GM12878 (cell line): ENCODE measurements at regions not wholly inside any gene's neighbourhood (a gene's known extent, or its start where the extent isn't known, plus 50 kb on each side); places are given as distances from the start of the nearest gene placed in this dataset.

Experiments
- ATAC-seq: fragments of 200-7000 bp; cut with Tn5 transposase; 3 replicates; pipeline ENCODE4 v1.9.1; 2020; ENCODE audit warnings: mild to moderate bottlenecking, moderate library complexity
- BruUV-seq: library from RNA; stranded (reverse); fragments of 400-500 nt; replicated peaks from 2 replicates; lab custom pipeline; 2021; lab: Mats Ljungman, UMichigan
- CTCF ChIA-PET: fragments of 300-600 bp; sonication (Branson Sonifier 250); formaldehyde crosslinking; extraction: SDS; loops from one replicate; lab custom pipeline; 2021; ENCODE audit warnings: inconsistent platforms; lab: Yijun Ruan, JAX
- POLR2A ChIA-PET: fragments of 350-600 bp; formaldehyde crosslinking; extraction: SDS; loops from one replicate; lab custom pipeline; 2021; ENCODE audit warnings: inconsistent platforms; lab: Charles Lee
- RAD21 ChIA-PET: fragments of 300-600 bp; sonication (Branson Sonifier 250); formaldehyde crosslinking; loops from one replicate; lab custom pipeline; 2023; ENCODE audit warnings: antibody characterized with exemption; ENCODE audit not compliant: unreplicated experiment; lab: Charles Lee
- SMC1A ChIA-PET: fragments of 300-600 bp; sonication (Branson Sonifier 250); formaldehyde crosslinking; loops from one replicate; lab custom pipeline; 2023; ENCODE audit not compliant: unreplicated experiment, uncharacterized antibody; lab: Charles Lee
- DNase-seq: peaks from one replicate; pipeline ENCODE4 v3.0.0-alpha.2; 2011; ENCODE audit warnings: low read depth, low spot score
- FAIRE-seq: peaks from 3 replicates; lab custom pipeline; 2011; peaks lifted over from hg19 to GRCh38; lab: Jason Lieb, UNC
- H2AFZ ChIP-seq: 2 replicates; pipeline ENCODE4 v1.6.0; 2011; ENCODE audit warnings: low read depth, low read length, control low read depth; ENCODE audit not compliant: control insufficient read depth
- H3K27ac ChIP-seq: 2 replicates; pipeline ENCODE4 v1.5.1; 2011; ENCODE audit warnings: control low read depth; ENCODE audit not compliant: control insufficient read depth, insufficient read depth
- H3K27me3 ChIP-seq, 2 experiments: replicated peaks in 1 of 2; 2 replicates each; pipeline versions ENCODE4 v1.6.0 to v1.6.1; 2011; ENCODE audit warnings: low read length in 1 of 2; ENCODE audit not compliant: control insufficient read depth in 2 of 2, insufficient read depth in 2 of 2
- H3K36me3 ChIP-seq, 2 experiments: 2 replicates each; pipeline ENCODE4 v1.5.1; 2011; ENCODE audit warnings: low read length in 1 of 2; ENCODE audit not compliant: control insufficient read depth in 2 of 2, insufficient read depth in 2 of 2
- H3K4me1 ChIP-seq: 2 replicates; pipeline ENCODE4 v1.6.1; 2011; ENCODE audit warnings: mild to moderate bottlenecking, low read length, moderate library complexity, mixed read lengths; ENCODE audit not compliant: control insufficient read depth, insufficient read depth
- H3K4me2 ChIP-seq: 2 replicates; pipeline ENCODE4 v1.6.0; 2011; ENCODE audit warnings: control low read depth; ENCODE audit not compliant: control insufficient read depth, insufficient read depth
- H3K4me3 ChIP-seq: fragments of 200-600 bp; sonication (generic); 2 replicates; pipeline ENCODE4 v1.5.1; 2016
- H3K79me2 ChIP-seq: 2 replicates; pipeline ENCODE4 v1.6.0; 2011; ENCODE audit warnings: low read length; ENCODE audit not compliant: control insufficient read depth, insufficient read depth
- H3K9ac ChIP-seq: 2 replicates; pipeline ENCODE4 v1.8.0; 2011; ENCODE audit warnings: low read length, control low read depth, mixed read lengths; ENCODE audit not compliant: control insufficient read depth, insufficient read depth
- H3K9me3 ChIP-seq: replicated peaks from 3 replicates; pipeline ENCODE4 v1.5.1; 2011; ENCODE audit warnings: mild to moderate bottlenecking, low read length; ENCODE audit not compliant: control insufficient read depth, insufficient read depth
- H4K20me1 ChIP-seq: 2 replicates; pipeline ENCODE4 v1.6.0; 2011; ENCODE audit not compliant: control insufficient read depth, insufficient read depth
- ATF7 ChIP-seq: fragments of 450-650 bp; IDR thresholded peaks from 2 replicates; pipeline ENCODE4 v1.6.1; 2016; ENCODE audit warnings: low read depth, mild to moderate bottlenecking
- BMI1 ChIP-seq: fragments of 450-650 bp; IDR thresholded peaks from 2 replicates; pipeline ENCODE4 v1.6.1; 2016; ENCODE audit warnings: mild to moderate bottlenecking, moderate library complexity, borderline replicate concordance
- CEBPZ ChIP-seq: fragments of 150-350 bp; IDR thresholded peaks from 2 replicates; pipeline ENCODE4 v1.6.1; 2016; ENCODE audit warnings: low read depth, low read length
- ESRRA ChIP-seq: IDR thresholded peaks from 2 replicates; pipeline ENCODE4 v1.6.1; 2012; ENCODE audit warnings: mild to moderate bottlenecking, low read length, improper control_type of control experiment
- JUNB ChIP-seq: IDR thresholded peaks from 2 replicates; pipeline ENCODE4 v1.6.1; 2016; ENCODE audit warnings: antibody characterized with exemption, mild to moderate bottlenecking
- KAT2A ChIP-seq: conservative IDR thresholded peaks from 2 replicates; pipeline ENCODE4 v1.6.1; 2011; ENCODE audit warnings: low read depth, low read length; ENCODE audit not compliant: control insufficient read depth
- MEF2A ChIP-seq: IDR thresholded peaks from 2 replicates; pipeline ENCODE4 v1.6.1; 2011; ENCODE audit warnings: low read depth, mild to moderate bottlenecking, low read length, moderate library complexity; ENCODE audit not compliant: insufficient read depth
- PKNOX1 ChIP-seq: fragments of 450-650 bp; IDR thresholded peaks from 2 replicates; pipeline ENCODE4 v1.6.1; 2016; ENCODE audit warnings: mild to moderate bottlenecking
- POLR2A ChIP-seq: IDR thresholded peaks from 2 replicates; pipeline ENCODE4 v1.6.1; 2011; ENCODE audit warnings: low read depth, mild to moderate bottlenecking, low read length
- SMARCA5 ChIP-seq: fragments of 450-650 bp; IDR thresholded peaks from 2 replicates; pipeline ENCODE4 v1.6.1; 2017; ENCODE audit warnings: mild to moderate bottlenecking
- SREBF2 ChIP-seq: IDR thresholded peaks from 2 replicates; pipeline ENCODE4 v1.6.1; 2012; ENCODE audit warnings: mild to moderate bottlenecking, low read length
- STAT1 ChIP-seq: fragments of 450-650 bp; conservative IDR thresholded peaks from 2 replicates; pipeline ENCODE4 v1.6.1; 2014; ENCODE audit warnings: antibody characterized with exemption, mild to moderate bottlenecking
- USF2 ChIP-seq: IDR thresholded peaks from 2 replicates; pipeline ENCODE4 v1.6.1; 2011; ENCODE audit warnings: low read depth, low read length, improper control_type of control experiment, borderline replicate concordance
- ZNF207 ChIP-seq: fragments of 450-650 bp; IDR thresholded peaks from 2 replicates; pipeline ENCODE4 v1.6.1; 2014; ENCODE audit warnings: antibody characterized with exemption, mild to moderate bottlenecking, borderline replicate concordance
- ZNF592 ChIP-seq: fragments of 450-650 bp; IDR thresholded peaks from 2 replicates; pipeline ENCODE4 v1.6.1; 2017; ENCODE audit warnings: mild to moderate bottlenecking, moderate library complexity
- in situ Hi-C: fragments of 300-500 bp; cut with MboI; formaldehyde crosslinking; loops from 9 replicates; pipeline ENCODE4 v1.14.3; 2018; ENCODE audit warnings: mixed read lengths
- intact Hi-C: fragments of 100-400 bp; cut with micrococcal nuclease; formaldehyde crosslinking; loops from one replicate; pipeline ENCODE4 v1.14.2; 2022; ENCODE audit not compliant: unreplicated experiment

GRCh38 chr1:69185378-69185777, 382.3 kb upstream of the LRRC7 start:
- CTCF ChIA-PET, result no interaction called here
- in situ Hi-C loops, result no loop called here
- Histone ChIP-seq H3K9me3 (no peaks in the 10 kb centered on the region), H3K4me2 (no peak overlapping the region), H4K20me1 (no peaks in the 10 kb centered on the region), H2AFZ (no peak overlapping the region), H3K27ac (no peak overlapping the region), H3K79me2 (no peaks in the 10 kb centered on the region), H3K27me3 (no peaks in the 10 kb centered on the region), H3K4me1 (no peaks in the 10 kb centered on the region), H3K9ac (no peak overlapping the region), H3K4me3 (no peak overlapping the region), H3K36me3 (no peaks in the 10 kb centered on the region)
- RAD21 ChIA-PET, result no interaction called here
- intact Hi-C loops, result no loop called here
- TF ChIP-seq SMARCA5 (no peak), ATF7 (no peak), POLR2A (no peak), JUNB (no peak), ZNF592 (no peak), KAT2A (no peak), ESRRA (no peak), USF2 (no peak), CEBPZ (no peak), BMI1 (no peak), MEF2A (no peak), SREBF2 (no peak), PKNOX1 (no peak), STAT1 (no peak), ZNF207 (no peak)
- BruUV-seq, result no TSS peak
- DNase-seq (no peak), ATAC-seq (no peak), FAIRE-seq (no peak)
- POLR2A ChIA-PET, result no interaction called here
- SMC1A ChIA-PET, result interaction anchor here (1.2 kb wide), 1 partner anchor 12 kb away, joined by 4 read pairs; no protein-coding TSS in a partner anchor
